ENCODE measurements at regions not wholly inside any gene's neighbourhood (a gene's known extent, or its start where the extent isn't known, plus 50 kb on each side); places are given as distances from the start of the nearest gene placed in this dataset.

DNA sequence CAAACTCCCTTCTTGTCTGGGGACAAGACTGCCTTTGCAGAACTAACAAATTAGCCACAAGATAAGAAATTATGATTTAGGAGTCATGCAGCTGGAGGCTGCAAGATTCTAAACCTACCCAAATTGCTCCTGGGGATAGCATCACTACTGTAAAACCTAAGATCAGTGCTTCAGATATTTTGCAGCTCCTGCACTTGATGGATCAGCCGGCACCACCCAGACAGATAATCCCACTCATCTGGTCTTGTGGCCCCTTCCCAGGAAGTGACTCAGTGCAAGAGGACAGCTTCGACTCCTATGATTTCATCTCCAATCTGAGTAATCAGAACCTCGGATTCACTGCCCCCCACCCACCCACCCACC, 181.9 kb downstream of the AKR1D1 start:
- no peak for DNase-seq

- DNase-seq = no peak
Observed at GRCh38 chr7:138259675-138260074, 183.4 kb downstream of the AKR1D1 start.

DNA sequence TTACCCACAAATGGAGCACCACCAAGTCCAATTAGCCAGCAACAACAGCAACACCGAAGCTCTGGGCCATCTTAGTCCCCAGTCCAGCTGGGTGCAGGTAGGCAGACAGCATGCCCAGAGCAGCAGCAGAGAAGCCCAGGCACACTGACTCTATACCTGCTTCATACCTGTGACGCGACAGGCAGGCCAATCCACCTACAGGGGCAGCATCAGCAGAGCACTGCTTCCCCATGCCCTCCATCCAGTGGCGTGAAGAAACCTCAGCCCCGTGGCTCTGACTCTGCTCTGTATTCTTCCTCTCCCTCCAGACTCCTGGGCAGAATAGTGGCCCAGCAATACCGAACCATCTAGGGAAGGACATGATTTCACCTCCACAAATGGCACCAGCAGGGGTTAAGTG, 191.7 kb downstream of the AKR1D1 start:
- DNase-seq = no peak

GRCh38 chr7:138276891-138277290, 183.2 kb upstream of the TRIM24 start:
- DNase-seq = no peak

DNA sequence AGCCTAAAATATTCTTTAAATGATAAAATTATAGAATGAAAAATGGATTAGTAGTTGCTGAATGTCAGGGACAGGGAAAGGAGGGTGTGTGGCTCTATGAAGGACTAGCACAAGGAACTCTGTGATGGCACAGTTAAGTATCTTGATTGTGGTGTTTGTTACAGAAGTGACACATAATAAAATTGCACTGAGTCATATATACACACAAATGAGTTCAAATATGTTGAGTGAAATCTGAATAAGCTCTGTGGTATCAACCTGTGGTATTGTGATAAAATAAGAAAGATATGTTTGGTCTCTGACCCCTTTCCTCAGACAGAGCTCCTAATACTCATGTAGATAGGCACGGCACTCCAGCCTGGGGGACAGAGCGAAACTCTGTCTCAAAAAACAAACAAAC, 181.5 kb upstream of the TRIM24 start:
- no peak for DNase-seq

DNA sequence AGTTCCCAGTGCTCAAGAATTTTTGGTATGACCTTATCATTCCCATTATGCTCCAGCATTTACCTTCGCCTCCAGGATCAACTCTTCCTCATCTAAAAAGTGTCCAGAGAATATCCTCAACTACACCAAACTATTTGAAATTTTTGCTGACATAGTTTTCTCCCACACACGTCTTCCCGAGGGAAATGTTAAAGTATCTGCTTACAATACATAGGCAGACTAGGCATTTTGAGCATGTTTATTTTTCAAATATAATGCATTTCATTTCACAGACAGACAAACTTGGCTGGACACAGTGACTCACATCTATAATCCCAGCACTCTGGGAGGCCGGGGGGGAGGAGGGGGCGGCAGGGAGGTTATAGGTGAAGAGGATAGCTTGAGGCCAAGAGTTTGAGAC, 177.1 kb upstream of the TRIM24 start:
- no peak for DNase-seq

DNA sequence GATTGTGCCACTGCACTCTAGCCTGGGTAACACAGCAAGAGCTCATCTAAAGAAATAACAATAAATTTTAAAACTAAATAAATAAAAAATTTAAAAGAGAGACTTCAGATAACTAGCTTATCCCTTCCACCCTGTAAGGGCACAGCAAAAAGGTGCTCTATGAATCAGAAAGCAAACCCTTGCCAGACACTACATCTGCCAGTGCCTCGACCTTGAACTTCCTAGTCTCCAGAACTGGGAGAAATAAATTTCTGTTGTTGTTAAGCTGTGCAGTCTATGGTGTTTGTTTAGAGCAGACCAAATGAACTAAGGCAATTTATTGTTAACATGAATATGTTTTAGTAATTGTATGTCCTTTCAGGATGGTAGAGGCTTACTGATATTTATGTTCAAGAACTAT, 174.9 kb upstream of the TRIM24 start:
- no peak for DNase-seq

DNA sequence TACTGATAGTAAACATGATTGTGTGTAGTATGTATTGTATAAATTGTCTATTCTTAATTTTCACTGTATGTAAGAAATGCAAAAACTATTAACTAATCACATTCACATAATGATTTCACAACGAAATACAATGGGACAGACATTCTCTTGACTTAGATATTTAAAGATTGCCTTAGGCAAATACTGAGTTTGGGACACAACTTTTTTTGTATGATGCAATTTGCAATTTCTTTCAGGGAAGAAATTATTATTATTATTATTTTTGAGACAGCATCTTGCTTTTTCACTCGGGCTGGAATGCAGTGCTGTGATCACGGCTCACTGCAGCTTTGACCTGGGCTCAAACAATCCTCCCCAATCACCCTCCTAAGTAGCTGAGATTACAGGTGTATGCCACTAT, 173.2 kb upstream of the TRIM24 start:
- no peak for DNase-seq

GRCh38 chr7:138287549-138287948, 172.5 kb upstream of the TRIM24 start:
- no peak for DNase-seq

- DNase-seq = no peak
Observed at GRCh38 chr7:138289082-138289481, 171.0 kb upstream of the TRIM24 start.

DNA sequence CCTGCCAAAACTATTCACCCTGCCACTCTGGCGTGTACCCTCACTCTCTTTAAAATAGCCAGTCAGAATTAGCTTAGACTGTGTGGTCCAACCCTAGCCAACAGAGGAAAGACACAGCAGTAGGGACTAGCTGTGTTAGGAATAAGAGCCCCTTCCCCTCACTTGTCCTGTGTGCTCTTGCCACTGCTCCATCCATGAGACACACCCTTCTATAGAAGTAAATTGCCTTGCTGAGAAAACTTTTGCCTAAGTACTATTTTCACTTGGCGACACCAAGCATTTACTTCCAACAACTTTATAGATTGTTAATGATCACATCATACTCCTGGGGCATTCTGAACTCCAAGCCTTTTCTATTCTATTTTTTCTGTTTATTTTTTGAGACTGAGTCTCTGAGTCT, 170.2 kb upstream of the TRIM24 start:
- no peak for DNase-seq

GRCh38 chr7:138292951-138293350, 167.1 kb upstream of the TRIM24 start:
- no peak for DNase-seq

GRCh38 chr7:138295049-138295637, 164.9 kb upstream of the TRIM24 start:
- DNase-seq = no peak

- no peak for DNase-seq
Observed at GRCh38 chr7:138297526-138297925, 162.5 kb upstream of the TRIM24 start.

- DNase-seq = no peak
Observed at GRCh38 chr7:138299066-138299465, 161.0 kb upstream of the TRIM24 start.

- DNase-seq = no peak
Observed at GRCh38 chr7:138303230-138304070, 156.6 kb upstream of the TRIM24 start.

DNA sequence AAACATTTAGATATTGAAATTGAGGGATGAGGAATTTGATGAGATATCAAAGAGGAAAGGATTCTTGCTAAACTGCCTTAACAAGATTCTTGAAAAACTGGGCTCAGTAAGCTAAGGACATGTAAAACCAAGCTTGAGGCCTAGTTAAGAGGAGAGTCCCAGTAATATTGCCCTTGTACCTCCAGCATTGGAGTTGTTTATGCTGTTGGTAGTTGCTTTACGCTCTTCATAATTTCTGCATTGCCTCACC, 156.1 kb upstream of the TRIM24 start:
- DNase-seq = no peak

GRCh38 chr7:138307633-138308032, 152.4 kb upstream of the TRIM24 start:
- no peak for DNase-seq

- no peak for DNase-seq
Observed at GRCh38 chr7:138308136-138308535, 151.9 kb upstream of the TRIM24 start.

DNA sequence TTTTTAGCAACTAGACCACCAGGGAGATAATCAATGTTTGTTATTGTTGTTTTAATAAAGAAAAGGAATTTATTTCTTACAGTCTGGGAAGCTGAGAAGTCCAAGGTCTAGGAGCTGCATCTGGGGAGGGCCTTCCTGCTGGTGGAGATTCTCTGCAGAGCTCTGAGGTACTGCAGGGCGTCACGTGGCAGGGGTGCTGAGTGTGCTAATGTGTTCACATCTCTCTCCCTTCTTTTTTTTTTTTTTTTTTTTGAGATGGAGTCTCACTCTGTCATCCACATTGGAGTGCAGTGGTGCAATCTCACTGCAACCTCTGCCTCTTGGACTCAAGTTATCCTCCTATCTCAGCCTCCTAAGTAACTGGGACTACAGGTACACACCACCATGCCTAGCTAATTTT, 150.9 kb upstream of the TRIM24 start:
- no peak for DNase-seq

DNA sequence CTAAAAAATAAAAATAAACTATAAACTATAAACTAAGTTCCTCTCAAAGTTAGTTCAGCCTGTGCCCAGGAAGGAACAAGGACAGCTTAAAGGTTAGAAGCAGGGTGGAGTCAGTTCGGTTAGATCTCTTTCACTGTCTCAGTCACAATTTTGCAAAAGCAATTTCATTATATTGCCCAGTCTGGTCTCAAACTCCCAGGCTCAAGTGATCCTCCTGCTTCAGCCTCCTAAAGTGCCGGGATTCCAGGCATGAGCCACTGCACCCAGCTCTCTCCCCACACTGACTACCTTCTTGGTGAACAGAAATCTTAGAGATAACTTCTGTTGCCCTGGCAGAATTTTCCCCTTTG, 146.3 kb upstream of the TRIM24 start:
- no peak for DNase-seq

DNA sequence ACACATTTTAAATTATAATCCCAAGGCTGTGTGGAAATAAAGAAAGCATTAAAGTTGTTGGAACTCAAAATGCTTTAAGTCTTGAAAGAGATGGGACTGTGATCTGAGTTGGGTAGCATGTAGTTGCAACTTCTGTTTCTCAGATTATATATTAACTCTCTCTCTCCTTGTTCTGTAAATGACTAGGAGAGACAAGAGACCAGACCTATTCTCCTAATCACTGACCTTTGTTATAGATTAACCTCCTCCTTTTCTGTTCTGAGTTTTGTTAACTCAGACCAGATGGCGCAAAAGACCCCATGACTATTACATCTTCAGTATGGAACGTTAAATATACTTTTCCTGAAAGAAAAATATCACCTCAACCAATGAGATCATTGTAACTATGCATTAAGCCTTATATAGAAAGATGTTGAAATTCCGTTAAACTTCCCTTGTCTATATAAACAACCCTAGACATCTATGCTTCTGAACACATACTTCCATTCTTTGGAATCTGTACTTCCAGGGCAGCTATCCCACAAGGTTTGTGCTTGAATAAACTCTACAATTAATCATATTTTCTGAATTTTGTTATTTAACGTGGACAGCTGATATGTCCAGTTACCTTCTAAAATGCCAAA, 143.5 kb upstream of the TRIM24 start:
- no peak for DNase-seq

DNA sequence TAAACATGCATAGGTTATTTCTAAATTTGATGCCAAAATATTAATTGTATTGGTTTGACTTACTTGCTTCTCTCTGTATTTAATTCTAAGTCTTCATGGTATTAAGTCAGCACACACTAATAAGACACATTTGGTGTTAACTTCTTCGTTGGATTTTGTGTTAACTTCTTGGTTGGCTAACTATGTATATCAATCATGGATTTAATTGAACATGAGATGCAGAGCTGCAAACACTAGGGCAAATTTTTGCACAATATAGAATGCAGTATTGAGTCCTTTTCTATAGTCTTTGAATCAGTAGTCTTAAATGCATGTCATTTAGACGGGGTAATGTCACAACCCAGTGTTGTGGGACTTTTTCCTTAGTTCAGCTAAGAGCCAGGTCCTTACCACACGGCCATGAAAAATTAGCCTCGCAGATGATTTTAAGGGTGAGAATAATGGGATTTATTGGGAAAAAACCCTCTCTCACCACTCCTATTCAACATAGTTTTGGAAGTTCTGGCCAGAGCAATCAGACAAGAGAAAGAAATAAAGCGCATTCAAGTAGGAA, 142.9 kb upstream of the TRIM24 start:
- DNase-seq = no peak

DNA sequence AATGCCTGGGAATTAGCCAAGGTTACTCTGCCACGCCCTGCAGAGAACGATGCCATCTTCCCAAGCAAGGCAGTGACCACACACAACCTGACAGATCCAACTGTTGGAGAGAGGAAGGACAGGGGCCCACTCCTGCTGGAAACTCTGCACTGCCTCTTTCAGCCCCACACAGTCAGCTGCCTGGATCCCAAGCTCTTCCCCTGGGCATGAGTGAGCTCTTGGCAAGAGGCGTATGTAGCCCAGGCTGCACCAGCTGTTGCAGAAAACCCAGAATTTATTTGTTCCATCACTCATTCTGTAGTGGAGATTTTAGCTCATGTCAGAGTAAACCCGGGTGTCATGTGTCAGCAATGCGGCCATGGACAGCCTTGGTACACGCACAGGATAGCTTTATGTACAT, 135.1 kb upstream of the TRIM24 start:
- DNase-seq = no peak

- no peak for DNase-seq
Observed at GRCh38 chr7:138325434-138325833, 134.6 kb upstream of the TRIM24 start.
